Activated CD8-positive, alpha-beta T cell treated with anti-CD3 and anti-CD28 coated beads for 36 hours (primary cell): ENCODE measurements at regions not wholly inside any gene's neighbourhood (a gene's known extent, or its start where the extent isn't known, plus 50 kb on each side); places are given as distances from the start of the nearest gene placed in this dataset.

Experiments used
- ATAC-seq: fragments of 200-7000 bp; cut with Tn5 transposase; one replicate; pipeline ENCODE4 v1.10.0; 2021; ENCODE audit warnings: mild to moderate bottlenecking, moderate library complexity
- CTCF ChIA-PET: fragments of 350-600 bp; sonication (Branson Sonifier 250); formaldehyde crosslinking; loops from one replicate; lab custom pipeline; 2021; ENCODE audit warnings: antibody characterized with exemption; lab: Charles Lee
- POLR2A ChIA-PET: fragments of 350-600 bp; sonication (Branson Sonifier 250); formaldehyde crosslinking; loops from one replicate; lab custom pipeline; 2021; ENCODE audit warnings: antibody characterized with exemption; lab: Charles Lee
- DNase-seq: peaks from one replicate; pipeline ENCODE4 v3.0.0-alpha.2; 2020
- H3K27ac Mint-ChIP-seq: one replicate; pipeline ENCODE4 v1.8.0; 2021; ENCODE audit warnings: mild to moderate bottlenecking, mixed read lengths
- H3K27me3 Mint-ChIP-seq: one replicate; pipeline ENCODE4 v1.8.0; 2021; ENCODE audit warnings: mixed read lengths
- H3K36me3 Mint-ChIP-seq: one replicate; pipeline ENCODE4 v1.8.0; 2021; ENCODE audit warnings: low read depth, mixed read lengths
- H3K4me1 Mint-ChIP-seq: one replicate; pipeline ENCODE4 v1.8.0; 2021; ENCODE audit warnings: low read depth, mixed read lengths
- H3K4me3 Mint-ChIP-seq: one replicate; pipeline ENCODE4 v1.8.0; 2021; ENCODE audit warnings: mild to moderate bottlenecking, moderate library complexity, mixed read lengths
- H3K9me3 Mint-ChIP-seq: one replicate; pipeline ENCODE4 v1.8.0; 2021; ENCODE audit warnings: mixed read lengths
- intact Hi-C: fragments of 100-400 bp; cut with micrococcal nuclease; formaldehyde crosslinking; loops from one replicate; pipeline ENCODE4 v1.10.0; 2022
- TF ChIP-seq, protein P1 (sequence below): fragments of 200-600 bp; IDR thresholded peaks from one replicate; pipeline ENCODE4 v1.8.0; 2022; ENCODE audit warnings: antibody characterized with exemption, mild to moderate bottlenecking

DNA sequence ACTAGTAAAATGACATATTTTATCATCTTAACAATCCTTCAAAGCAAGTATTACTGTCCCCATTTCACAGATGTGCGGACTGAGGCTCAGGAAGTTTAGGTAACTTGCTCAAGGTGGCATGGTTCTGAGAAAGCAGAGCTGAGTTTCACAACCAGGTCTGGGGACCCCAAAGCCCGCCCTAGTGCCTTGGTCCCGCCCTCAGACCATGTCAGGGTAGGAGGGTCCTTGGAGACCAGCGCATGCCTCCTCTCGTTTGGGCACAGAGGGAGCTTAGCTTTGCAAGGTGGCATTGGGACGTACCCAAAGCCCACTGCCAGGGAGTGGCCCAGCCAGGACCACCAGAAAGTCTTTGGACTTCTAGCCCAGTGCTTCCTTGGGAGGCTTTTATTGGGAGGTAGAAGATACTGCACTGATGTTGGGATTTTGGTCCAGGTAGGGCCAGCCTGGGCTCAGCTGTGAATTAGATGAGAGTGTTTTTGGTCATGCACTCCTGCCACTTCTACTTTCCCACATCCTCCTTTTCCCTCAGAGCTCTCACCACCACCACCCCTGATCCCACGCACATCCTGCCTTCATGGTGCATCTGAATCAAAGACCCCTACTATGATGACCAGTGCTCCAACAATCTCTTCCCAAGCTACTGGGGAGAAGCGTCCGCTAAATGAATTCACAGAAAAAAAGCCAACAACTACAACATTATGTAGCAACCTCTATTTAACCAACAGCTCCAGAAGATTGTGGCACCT lies 307.9 kb downstream of the TLE3 start:
- Mint-ChIP-seq H3K4me3 (no peak overlapping the region), H3K36me3 (no peaks in the 10 kb centered on the region), H3K27me3 (peaks cover 21% of the 10 kb centered on the region), H3K9me3 (peaks cover 10% of the 10 kb centered on the region), H3K4me1 (peaks cover under 1% of the 10 kb centered on the region), H3K27ac (no peak overlapping the region)
- intact Hi-C loops: no loop called here
- DNase-seq (no peak), ATAC-seq (no peak)
- POLR2A ChIA-PET: interaction anchor here (1.0 to 1.4 kb wide), 2 partner anchors 29 to 79 kb away, joined by 4 read pairs; no protein-coding TSS in a partner anchor
- TF ChIP-seq, protein P1, sequence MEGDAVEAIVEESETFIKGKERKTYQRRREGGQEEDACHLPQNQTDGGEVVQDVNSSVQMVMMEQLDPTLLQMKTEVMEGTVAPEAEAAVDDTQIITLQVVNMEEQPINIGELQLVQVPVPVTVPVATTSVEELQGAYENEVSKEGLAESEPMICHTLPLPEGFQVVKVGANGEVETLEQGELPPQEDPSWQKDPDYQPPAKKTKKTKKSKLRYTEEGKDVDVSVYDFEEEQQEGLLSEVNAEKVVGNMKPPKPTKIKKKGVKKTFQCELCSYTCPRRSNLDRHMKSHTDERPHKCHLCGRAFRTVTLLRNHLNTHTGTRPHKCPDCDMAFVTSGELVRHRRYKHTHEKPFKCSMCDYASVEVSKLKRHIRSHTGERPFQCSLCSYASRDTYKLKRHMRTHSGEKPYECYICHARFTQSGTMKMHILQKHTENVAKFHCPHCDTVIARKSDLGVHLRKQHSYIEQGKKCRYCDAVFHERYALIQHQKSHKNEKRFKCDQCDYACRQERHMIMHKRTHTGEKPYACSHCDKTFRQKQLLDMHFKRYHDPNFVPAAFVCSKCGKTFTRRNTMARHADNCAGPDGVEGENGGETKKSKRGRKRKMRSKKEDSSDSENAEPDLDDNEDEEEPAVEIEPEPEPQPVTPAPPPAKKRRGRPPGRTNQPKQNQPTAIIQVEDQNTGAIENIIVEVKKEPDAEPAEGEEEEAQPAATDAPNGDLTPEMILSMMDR: no peak
- CTCF ChIA-PET: no interaction called here

DNA sequence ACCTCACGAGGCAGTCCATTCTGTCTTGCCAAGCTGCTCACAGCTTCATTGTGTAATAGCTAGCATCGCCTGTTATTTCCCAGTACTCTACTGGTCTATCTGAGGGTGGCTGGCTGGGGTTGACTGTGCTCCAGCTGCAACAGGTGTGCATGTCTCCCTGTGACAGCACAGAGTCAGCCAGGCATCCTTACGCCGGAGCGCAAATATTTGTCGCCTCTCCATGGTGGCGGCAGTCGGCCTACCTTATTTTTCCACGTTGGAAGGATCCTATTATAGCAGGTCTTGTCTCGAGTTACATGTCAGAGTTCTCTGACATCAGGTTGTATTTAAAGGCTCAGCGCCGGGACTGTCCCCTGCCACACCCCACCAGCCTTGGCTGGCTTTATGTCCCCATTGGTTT lies 307.1 kb downstream of the TLE3 start:
- no peaks in the 10 kb centered on the region for H3K4me1 Mint-ChIP-seq
- no peak overlapping the region for H3K4me3 Mint-ChIP-seq
- DNase-seq (no peak), ATAC-seq (no peak)
- TF ChIP-seq, protein P1: no peak
- POLR2A ChIA-PET: no interaction called here
- H3K27me3 Mint-ChIP-seq: peaks cover 15% of the 10 kb centered on the region
- H3K27ac Mint-ChIP-seq: no peak overlapping the region
- intact Hi-C loops: no loop called here
- no peaks in the 10 kb centered on the region for H3K36me3 Mint-ChIP-seq
- CTCF ChIA-PET: no interaction called here
- H3K9me3 Mint-ChIP-seq: peaks cover 10% of the 10 kb centered on the region

DNA sequence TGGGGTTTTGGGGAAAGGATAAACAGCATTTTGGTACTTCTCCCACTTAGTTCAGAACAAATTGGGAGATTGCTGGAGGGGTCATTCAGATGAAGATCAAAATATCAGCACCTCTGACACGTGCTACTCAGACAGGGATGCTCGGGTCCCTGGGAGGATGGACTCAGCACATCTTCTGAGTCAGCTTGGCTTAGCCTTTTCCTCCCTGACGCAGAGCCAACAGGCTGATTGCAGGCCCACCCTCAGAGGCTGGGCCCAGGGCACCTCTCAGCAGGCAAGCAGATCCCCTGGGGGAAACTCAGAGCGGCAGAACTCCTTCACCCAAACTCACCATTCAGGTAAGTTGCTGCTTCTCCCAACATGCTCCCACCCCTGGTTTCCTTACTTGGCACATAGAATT lies 304.9 kb downstream of the TLE3 start:
- Mint-ChIP-seq H3K9me3 (peaks cover 10% of the 10 kb centered on the region), H3K36me3 (no peaks in the 10 kb centered on the region), H3K27ac (no peak overlapping the region), H3K27me3 (peaks cover 6% of the 10 kb centered on the region), H3K4me1 (no peaks in the 10 kb centered on the region), H3K4me3 (no peak overlapping the region)
- TF ChIP-seq, protein P1: no peak
- CTCF ChIA-PET: no interaction called here
- POLR2A ChIA-PET: no interaction called here
- no peak for DNase-seq
- ATAC-seq: no peak
- intact Hi-C loops: no loop called here

DNA sequence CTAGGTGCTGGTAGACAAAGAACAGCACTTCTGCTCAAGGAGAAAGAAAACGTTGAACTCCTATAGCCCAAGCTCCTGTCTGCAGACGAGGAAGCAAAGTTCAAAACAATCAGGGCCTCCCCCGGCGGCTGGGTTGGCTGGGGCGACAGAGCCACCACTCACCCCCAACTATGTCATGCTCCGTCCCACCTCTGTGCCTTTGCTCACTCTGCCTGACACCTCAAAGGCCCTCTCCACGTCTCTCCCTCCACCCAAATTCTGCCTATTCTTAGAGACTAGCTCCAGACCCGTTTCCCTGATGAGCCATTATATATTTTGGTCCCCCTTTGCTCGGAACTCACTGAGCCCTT lies 304.3 kb downstream of the TLE3 start:
- Mint-ChIP-seq H3K9me3 (peaks cover 10% of the 10 kb centered on the region), H3K36me3 (no peaks in the 10 kb centered on the region), H3K4me1 (no peaks in the 10 kb centered on the region), H3K4me3 (no peak overlapping the region), H3K27ac (no peak overlapping the region), H3K27me3 (peaks cover 6% of the 10 kb centered on the region)
- TF ChIP-seq, protein P1: no peak
- ChIA-PET CTCF (no interaction called here), POLR2A (no interaction called here)
- intact Hi-C loops: no loop called here
- DNase-seq (no peak), ATAC-seq (no peak)

DNA sequence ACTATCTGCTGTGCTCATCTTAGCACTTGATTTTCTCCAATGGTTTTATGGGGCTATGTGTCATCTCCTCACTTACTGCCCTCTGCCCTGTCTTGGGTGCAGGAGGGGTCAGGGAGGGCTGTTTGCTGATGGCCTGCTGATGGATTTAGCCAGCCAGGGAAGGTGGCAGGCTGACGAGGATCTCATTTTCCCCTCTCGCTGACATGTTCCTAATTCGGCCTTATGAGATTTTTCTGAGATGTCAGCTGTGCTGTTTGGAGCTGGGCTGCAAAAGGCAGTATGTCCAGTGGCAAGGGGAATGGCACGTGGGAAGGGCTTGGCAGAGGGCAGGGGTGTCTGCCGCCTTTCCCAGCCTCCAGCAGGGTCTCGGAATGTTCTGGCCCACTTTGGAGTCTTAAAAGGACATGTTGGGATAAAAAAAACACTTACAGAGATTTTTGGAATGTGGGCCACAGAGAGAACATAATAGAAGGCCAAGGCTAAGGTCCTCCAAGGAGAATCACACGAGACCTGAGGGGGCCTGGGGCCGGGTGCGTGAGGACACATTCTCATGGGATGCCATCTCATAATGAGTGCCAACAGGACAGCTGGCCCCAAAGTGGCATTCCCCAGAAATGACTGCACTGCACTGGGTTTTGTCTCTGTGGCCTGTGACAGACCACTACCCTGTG lies 303.8 kb downstream of the TLE3 start:
- POLR2A ChIA-PET: no interaction called here
- H3K4me1 Mint-ChIP-seq: peaks cover 2% of the 10 kb centered on the region
- intact Hi-C loops: no loop called here
- H3K27ac Mint-ChIP-seq: no peak overlapping the region
- no peak for ATAC-seq
- no peaks in the 10 kb centered on the region for H3K36me3 Mint-ChIP-seq
- DNase-seq: no peak
- H3K27me3 Mint-ChIP-seq: peaks cover 5% of the 10 kb centered on the region
- CTCF ChIA-PET: no interaction called here
- H3K4me3 Mint-ChIP-seq: no peak overlapping the region
- TF ChIP-seq, protein P1: no peak
- H3K9me3 Mint-ChIP-seq: peaks cover 10% of the 10 kb centered on the region
